ENCODE measurements at regions not wholly inside any gene's neighbourhood (a gene's known extent, or its start where the extent isn't known, plus 50 kb on each side); places are given as distances from the start of the nearest gene placed in this dataset.
"Not testable (repeated sequence)": the region's sequence is repeated elsewhere in the genome, so short reads cannot be mapped to it uniquely, and the experiment has no call there.

DNA sequence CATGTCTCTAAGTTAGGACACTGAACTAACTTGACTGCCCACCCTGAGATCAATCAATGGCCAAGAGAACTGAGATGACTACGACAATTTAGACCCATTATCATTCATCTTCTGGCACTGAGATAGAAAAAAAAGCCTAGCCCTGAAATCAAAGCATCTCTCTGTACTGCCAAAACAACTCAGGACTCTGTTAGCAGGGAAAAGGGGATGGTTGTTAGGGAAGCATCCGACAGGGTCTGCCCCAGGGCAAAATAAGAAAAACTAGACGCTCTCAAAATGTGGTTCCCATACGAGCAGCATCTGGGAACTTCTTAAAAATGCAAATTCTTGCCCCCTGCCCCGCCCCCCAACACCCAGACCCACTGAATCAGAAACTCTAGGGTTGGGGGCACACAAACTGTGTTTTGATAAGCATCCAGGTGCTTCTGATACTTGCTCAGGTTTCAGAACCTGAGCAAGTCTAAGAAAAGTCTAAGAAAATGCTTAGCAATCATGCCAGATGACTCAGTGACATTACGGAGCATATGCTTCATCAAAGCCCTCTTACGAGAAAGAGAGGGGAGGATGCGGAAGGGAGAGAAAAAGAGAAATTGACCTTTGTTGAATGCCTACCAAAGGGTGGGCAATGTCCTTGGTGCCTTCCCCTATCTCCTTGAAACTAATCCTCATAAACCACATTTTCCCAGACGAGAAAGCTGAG lies 172.8 kb upstream of the HES1 start:
- no peak for DNase-seq (ENCODE audit: low spot score)

DNA sequence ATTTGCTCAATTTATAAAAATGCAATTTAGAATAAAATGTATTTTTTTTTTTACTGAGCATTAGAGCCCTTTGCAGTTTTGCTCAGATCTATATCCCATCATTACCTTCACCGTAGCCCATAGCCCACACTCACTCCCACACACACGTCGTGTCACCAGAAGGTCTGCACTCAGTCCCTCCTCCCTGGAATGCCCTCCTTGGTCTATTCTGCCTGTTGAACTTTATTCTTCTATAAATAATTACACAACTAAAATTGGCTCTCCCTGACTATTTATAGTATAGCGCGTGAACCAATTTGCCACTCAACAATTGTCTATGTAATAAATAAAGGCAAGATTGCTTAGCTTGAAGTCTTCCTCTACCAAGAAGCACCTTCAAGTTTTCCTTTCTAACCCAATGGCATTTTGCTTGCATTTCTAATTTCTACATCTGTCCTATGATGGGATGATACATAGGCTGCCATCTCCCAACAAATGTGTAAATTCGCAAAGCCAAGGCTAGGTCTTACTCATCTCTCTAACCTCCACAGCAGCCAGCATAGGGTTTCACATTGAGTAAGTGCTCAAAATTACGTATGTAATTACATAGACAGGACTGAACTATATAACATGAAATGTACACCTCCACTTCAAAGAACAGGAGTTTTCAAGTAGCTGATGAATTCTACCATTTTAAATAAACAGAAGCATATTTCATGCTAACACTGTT lies 172.0 kb upstream of the HES1 start:
- no peak for DNase-seq (ENCODE audit: low spot score)

DNA sequence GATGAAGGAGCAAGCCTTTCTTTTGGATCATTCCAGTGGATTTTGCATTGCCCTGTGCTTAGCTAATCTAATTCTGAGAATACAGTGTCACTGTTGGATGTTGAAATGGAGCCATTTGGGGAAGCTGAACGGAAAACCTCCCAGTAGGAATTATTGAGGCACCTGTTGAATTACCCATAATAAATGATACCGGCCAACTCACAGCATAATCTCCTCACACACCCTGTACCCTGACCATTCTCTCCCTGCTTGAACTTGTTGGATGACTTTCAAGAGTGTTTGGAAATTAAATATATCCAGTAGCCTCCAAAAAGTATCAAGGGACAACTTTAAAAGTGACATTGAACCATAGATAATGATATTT lies 171.4 kb upstream of the HES1 start:
- no peak for DNase-seq (ENCODE audit: low spot score)

DNA sequence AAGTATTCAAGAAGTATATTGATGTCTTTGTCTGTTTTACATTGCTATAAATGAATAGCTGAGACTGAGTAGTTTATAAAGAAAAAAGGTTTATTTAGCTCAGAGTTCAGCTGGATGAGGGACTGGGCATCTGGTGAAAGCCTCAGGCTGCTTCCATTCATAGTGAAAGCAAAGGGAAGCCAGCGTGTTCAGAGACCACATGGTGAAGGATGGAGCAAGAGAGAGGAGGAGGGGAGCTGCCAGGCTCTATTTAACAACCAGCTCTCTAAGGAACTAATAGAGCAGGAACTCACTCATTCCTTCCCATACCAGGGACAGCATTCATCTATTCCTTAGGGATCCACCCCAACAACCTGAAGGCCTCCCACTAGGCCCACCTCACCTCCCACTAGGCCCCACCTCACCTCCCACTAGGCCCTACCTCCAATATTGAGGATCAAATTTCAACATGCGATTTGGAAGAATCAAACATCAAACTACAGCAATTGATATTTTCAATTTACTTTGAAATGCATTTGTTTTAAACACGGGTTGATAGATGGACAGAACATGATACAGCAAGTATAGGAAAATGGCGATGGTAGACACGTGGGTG lies 167.5 kb upstream of the HES1 start:
- DNase-seq (ENCODE audit: low spot score), result no peak

DNA sequence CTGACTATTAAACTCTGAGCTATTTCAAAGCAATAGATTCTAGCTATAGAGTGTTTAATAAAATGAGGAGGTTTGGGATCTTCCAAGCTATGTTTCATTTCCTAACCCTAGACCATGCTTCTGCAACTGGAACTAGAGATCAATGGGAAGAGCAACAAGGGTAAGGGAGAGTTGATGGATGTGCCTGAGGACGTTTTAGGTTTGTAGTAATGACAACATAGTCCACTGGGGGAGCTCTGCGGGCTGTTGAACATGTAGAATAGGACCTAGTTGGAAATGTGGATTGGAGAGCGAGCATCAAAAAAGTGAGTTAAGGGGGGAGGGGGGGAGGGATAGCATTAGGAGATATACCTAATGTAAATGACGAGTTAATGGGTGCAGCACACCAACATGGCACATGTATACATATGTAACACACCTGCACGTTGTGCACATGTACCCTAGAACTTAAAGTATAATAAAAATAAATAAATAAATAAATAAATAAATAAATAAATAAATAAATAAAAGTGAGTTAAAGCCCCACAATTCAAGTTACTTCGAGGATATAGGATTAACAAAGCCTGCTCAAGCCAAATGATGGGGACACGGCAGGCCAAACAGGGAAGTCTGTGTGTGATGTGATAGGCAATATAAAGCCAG lies 165.7 kb upstream of the HES1 start:
- not testable (repeated sequence) for DNase-seq (ENCODE audit: low spot score)

DNA sequence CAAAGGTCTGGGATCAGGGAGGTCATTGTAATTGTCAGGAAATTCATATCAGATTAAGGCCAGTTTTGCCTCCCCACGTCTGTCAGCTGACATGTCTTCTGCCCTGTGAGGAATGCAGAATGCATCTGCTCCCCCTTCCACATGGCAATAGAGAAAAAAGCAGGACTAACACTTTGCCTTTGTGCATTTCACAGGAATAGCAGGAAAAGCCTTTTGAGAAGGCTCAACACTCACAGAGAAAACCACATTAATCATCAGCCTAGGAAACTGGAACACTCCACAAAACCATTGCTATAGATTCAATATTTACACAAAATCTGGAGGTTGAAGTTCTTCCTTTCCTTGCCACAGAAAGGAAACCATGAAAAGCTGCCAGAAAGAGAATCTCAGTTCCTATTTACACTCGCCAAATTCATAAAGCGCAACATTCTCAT lies 165.2 kb upstream of the HES1 start:
- DNase-seq (ENCODE audit: low spot score), result no peak

DNA sequence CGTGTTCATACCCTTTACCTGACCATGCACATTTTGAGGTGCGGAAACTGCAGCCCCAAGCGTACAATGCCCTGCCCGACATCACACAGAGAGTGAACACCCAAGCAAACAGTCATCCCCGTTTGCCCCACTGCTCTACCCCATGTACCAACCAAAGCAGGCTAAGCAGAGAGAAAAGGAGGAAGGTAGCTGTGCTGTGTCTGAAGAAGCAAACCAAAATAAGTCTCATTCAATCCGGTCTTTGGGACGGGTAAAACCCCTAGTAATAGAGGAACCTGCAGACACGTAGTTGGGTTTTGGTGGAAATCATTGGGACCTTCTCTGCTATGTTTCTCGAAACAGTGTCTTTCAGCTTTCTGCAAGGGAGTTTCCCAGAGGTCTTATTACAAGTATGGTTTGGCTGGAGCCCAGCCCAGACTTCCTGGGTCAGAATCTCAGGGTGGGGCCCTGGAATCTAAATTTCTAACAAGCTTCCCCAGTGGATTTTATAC lies 164.6 kb upstream of the HES1 start:
- no peak for DNase-seq (ENCODE audit: low spot score)

DNA sequence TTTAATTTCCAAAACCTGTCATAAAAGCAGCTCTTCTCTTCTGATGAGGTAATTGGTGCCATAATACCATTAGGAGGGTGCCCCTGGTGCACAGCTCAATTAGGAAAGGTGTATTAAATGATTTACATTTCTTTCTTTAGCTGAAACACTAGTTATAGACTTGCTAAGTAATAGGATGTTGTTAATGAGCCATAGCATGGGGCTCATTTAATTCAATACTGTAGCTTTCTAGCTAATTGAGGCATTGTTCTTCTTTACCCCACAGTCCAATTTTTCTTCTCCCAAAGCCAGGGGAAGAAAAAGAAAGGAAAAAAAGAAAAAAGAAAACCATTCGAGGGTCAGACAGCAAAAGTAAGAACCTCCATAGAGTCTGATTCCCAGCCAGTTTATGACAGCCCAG lies 164.0 kb upstream of the HES1 start:
- DNase-seq (ENCODE audit: low spot score), result no peak

DNA sequence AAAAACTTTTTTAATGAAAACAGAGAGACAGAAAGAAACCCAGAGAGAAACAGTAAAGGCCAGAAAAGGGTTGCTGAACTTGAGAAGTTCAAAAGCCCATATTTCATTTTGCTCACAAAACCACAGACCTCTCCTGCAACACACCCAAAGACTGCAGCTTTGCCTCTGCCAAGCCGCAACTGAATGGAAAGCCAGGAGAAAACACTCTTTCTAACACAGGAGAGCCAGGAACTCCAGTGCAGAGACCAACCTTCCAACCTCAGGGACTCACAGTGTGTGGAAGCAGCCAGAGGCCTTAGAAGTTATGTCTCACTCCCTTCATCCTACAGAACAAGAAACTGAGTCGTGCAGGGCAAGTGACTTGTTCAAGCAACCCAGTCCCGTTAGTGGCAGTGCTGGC lies 163.1 kb upstream of the HES1 start:
- DNase-seq (ENCODE audit: low spot score), result no peak

DNA sequence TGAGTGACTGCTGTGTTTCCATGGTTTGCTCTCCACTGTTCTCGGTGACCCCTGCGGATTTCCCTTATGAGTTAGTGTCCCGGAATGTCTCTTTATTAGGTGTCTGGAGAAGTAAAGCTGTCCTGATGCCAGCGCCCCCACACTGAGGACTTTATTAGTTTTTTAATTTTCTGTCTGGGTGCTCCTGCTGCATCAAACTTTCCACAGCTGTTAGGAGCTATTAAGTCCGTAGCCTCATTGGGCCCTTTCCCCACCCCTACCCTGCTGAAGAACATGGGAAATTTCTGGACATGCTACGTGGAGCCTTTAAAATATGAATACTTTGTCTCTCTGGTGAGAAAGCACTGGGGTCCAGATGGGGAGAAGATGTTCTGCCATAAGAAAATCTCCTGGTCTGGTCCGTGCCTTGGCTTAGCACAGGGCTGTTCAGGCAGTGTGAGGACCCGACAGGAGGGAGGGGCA lies 161.7 kb upstream of the HES1 start:
- DNase-seq (ENCODE audit: low spot score), result no peak

DNA sequence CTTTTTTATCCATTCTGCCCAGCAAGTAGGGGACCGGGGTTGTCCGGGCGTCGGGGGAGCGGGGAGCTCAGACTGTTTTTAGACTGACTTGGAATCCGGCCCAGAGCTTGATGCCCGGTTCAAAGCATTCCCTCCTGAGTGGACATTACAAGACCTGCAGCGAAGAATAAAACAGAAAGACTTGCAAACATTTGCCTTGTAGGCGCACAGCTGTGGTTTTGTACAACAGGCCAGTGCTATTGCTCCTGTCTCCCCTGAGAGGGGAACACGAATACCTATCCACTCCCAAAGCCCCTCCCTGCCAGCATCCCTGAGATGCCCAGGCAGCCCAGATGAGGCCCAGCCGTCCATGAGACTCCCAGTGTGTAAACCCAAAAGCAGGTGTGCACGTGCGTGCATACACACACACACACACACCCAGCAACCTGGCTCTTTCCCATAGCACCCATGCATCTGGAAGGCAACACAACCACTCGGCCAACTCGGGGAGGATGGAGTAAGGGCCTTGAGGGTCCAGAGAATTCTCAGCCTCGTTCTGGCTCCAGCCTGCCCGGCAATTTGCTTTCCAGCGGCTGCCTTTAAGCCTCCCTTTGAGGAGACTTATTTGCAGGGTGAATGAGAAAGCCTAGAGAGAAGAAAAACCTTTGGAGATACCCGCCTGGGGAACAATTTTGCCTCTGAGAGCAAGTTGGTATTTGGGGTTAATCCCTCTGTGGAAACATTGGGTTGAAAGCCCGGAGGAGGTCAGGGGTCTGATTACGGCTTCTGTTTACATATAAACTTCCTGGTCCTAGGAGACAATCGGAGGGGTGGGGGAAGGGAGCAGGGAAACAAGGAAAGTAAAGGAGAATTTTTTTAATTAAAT lies 161.0 kb upstream of the HES1 start:
- DNase-seq (ENCODE audit: low spot score), result peak; percentile 82

DNA sequence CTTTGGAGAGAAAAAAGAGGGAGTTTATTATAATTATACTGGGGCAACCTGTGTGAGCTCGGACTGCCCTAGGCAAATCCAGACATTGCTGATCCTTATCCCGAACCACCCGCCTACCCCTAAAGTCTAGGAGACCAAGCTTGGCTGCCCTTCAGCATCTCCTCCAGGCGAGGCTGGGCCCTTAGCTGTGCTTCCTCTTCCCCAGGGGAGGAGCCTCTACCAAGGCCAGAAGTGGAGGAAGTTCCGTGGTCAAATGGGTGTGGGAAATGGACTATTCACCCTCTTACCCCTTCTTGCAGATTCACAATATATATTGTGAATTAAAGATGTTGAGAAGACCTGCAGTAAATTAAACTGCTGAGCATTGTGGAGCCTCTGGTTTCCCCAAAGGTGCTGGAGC lies 158.3 kb upstream of the HES1 start:
- DNase-seq (ENCODE audit: low spot score), result no peak

DNA sequence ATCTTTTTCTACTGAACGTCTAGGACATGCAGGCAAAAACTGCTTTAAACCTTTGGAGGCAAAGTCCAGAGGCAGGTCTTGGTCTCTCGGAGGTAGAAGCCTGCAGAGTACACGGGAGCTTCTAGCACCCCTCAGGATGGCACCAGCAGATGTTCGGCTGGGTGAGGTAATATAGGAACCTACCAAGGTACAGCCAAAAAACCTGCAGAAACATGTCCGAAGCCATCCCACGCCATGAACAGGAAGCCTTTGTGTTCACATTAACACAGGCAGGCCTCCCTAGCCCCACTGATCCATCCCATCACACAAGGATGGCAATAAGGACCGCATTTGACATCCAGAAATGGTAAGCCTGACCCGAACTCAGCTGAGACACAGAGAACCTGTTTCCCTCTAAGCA lies 157.9 kb upstream of the HES1 start:
- no peak for DNase-seq (ENCODE audit: low spot score)

DNA sequence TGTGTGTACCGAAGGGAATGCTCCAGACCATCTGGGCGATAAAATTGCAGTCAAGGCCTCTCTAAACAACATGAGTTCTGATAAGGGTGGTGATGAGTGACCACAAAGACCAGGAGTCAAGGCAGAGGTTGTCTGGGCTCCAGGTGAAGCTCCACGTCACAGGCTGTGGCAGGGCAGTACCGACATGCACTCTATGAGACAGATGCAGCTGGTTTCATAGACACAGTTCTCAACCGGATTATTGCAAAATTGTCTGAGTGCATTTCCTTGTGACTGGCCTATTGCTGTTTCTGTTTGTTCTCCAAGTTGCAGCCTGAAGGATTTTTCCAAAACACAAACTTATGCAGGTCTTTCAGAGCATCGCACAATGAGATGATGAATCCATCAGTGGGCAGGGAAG lies 157.5 kb upstream of the HES1 start:
- no peak for DNase-seq (ENCODE audit: low spot score)

DNA sequence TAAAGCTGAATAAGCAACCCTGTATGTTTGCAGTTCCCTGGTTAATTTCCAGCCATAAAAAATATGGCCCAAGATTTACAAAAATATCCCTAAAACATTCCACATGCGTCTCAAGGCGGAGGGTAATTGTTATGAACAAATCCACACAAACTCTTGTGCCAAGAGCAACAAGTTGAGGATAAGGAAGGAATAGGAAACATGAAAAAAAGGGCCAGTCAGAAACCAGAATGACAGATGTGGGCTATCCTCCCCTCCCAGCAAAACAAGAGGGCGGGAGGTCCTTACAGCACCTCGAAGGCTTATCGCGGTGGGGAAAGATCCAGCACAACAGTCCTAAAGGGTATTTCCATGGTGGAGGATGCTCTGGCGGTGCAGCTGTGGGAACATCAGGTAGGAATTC lies 155.6 kb upstream of the HES1 start:
- no peak for DNase-seq (ENCODE audit: low spot score)

DNA sequence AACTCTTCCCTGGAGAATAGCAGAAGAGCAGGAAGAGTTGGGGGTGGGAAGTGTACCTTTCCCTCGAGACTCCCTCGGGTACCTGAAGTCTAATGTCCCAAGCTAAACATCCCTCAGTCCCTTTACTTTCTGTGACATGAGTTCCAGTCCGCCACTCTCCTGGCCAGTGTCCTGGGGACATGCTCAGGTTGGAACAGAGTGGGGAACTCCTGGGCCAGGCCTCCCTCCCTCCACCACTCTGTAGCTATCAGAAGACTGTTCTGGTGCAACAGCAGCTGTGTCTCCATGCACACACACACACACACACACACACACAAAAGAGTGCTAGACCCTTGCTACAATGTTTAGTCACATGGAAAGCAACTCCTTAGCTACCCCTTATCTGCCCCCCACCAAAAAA lies 155.0 kb upstream of the HES1 start:
- no peak for DNase-seq (ENCODE audit: low spot score)

DNA sequence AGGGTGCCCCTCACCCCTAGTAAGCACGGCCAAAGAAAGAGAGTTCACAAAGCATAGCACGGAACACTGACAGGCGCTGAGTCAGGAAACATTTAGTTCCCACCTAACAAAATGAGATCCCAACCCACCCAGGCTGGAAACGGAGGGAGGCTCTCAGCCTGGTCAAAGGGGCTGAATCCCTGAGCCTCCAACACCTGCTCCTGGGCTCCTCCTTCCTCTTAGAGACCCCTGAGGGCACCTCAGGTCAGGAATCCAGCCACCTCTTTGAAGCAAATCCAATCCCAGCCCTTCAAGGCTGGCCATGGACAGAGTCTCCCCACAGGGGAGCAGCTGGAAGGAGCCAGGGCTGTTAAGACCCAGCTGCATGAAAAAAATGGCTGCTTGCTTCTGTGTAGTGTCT lies 154.4 kb upstream of the HES1 start:
- no peak for DNase-seq (ENCODE audit: low spot score)

DNA sequence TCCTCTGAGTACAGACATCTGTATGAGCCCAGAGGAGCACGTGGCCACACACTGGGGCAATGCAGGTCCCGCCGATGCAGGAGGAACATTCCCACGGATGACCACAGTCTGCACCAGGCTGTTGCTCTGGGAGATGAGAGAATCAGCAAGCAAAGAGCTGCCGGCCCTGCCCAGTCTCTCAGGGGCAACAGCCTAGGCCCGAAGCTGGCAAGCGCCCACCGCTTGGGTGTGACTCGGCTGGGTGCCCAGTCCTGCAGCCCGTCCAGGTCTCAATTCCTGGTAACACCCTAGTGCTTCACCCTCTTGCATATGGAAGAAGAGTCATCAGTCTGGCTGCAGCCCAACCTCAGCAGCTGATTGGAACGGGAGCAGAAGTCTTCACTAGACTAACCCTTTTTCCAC lies 153.7 kb upstream of the HES1 start:
- no peak for DNase-seq (ENCODE audit: low spot score)

DNA sequence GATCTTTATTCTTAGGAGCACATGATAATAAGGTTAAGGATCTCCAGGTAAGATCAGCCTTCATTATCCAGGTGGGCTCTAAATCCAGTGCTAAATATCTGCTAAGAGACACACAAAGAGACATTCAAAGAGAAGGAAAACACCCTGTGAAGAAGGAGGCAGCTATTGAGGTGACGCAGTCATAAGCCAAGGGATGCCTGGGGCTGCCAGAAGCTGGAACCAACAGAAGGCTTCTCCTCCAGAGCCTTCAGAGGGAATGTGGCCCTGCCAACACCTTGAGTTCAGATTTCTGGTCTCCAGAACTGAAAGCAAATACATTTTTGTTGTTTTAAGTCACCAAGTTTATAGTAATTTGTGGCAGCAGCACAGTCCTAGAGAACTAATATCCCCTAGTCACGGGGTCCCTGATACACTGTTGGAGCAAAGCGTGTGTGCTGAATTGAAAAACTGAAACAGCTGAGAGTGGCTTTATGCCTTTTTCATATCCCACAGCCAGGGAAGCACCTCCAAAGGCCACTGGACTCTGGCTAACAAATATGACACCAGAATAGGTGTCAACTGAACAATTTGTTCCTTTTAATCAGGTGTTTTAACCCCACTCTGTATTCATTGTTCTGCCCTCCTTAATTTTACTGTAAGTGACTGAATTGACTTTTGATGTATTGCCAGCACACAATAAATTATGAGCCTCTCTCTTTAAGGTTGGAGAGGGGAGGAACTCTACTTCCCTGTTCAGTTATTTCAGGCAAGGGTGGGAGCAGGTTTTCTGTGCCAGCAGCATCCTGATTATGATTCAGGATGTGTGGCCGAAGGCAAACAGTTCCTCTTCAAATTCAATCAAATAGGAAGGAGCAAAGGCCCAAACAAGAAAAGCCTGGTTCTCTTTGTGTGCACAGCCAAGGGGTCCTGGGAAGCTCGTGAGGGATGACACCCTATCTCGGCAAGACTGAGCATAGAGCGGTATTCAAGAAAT lies 151.8 kb upstream of the HES1 start:
- no peak for DNase-seq (ENCODE audit: low spot score)

DNA sequence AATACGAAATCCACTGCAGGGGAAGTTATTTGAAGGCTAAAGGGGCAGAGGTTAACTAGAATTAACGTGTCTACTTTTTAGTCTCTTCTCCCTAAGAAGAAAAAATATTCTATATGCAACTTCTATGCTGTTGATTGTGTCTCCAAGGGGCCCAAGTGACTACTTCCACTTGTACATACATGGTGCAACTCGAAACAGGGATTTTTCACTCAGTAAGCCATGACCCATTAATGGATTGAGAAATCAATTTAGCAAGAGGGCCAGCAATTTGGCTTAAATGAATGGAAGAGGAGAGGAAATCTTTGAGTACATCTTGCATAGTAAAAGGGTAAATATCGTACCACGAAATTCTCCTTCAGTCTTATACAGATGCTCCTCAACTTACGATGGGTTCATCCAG lies 151.1 kb upstream of the HES1 start:
- DNase-seq (ENCODE audit: low spot score), result no peak

DNA sequence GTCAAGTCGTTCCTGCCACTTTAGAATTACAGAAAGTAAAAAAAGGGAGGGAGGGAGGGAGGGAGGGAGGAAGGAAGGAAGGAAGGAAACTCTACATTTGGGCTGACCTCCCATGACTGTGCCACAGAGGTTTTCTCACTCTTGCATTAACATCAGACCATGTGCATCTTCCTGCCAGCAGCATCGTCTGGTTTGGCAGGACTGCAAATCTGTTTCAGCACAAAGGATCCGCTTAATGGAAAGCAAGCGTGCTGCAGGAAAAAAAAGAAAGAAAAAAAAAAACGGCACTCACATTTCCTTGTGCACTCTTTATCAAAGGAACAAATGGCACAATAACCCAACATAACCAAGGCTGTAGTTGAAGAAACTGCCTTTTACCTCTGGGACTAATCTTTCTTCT lies 148.8 kb upstream of the HES1 start:
- DNase-seq (ENCODE audit: low spot score), result no peak
